IMR-90 (cell line): ENCODE measurements at regions not wholly inside any gene's neighbourhood (a gene's known extent, or its start where the extent isn't known, plus 50 kb on each side); places are given as distances from the start of the nearest gene placed in this dataset.

Experiments used
- ATAC-seq: fragments of 200-7000 bp; cut with Tn5 transposase; 2 replicates; pipeline ENCODE4 v1.9.1; 2020; ENCODE audit warnings: low read depth, mild to moderate bottlenecking, moderate library complexity
- BruUV-seq: library from RNA; stranded (reverse); fragments of 400-500 nt; replicated peaks from 2 replicates; lab custom pipeline; 2021; lab: Mats Ljungman, UMichigan
- CTCF ChIA-PET: fragments of 300-600 bp; formaldehyde crosslinking; extraction: SDS; loops from one replicate; lab custom pipeline; 2021; ENCODE audit warnings: antibody characterized with exemption; lab: Yijun Ruan, JAX
- POLR2A ChIA-PET: fragments of 300-600 bp; sonication (Branson Sonifier 250); formaldehyde crosslinking; loops from one replicate; lab custom pipeline; 2022; ENCODE audit warnings: antibody characterized with exemption; ENCODE audit not compliant: unreplicated experiment; lab: Charles Lee
- DNase-seq: peaks from one replicate; pipeline ENCODE4 v3.0.0; 2013
- H2AFZ ChIP-seq: replicated peaks from 2 replicates; pipeline ENCODE3; 2013; ENCODE audit warnings: low read length, mild to moderate bottlenecking; ENCODE audit not compliant: poor library complexity
- H2AK5ac ChIP-seq: 2 replicates; pipeline ENCODE4 v1.6.1; 2013; ENCODE audit warnings: low read depth, low read length, inconsistent platforms
- H2AK9ac ChIP-seq: replicated peaks from 2 replicates; pipeline ENCODE3; 2013; ENCODE audit warnings: mild to moderate bottlenecking, low read depth, low read length, moderate library complexity; ENCODE audit not compliant: poor library complexity
- H2BK120ac ChIP-seq: 2 replicates; pipeline ENCODE4 v1.6.1; 2013; ENCODE audit warnings: low read depth, low read length, inconsistent platforms
- H2BK15ac ChIP-seq: 3 replicates; pipeline ENCODE4 v1.6.1; 2013; ENCODE audit warnings: low read depth, low read length, inconsistent platforms
- H2BK20ac ChIP-seq: 2 replicates; pipeline ENCODE4 v1.6.1; 2013; ENCODE audit warnings: low read depth, mild to moderate bottlenecking, inconsistent platforms, low read length, moderate library complexity
- H2BK5ac ChIP-seq: 2 replicates; pipeline ENCODE4 v1.6.1; 2013; ENCODE audit warnings: mild to moderate bottlenecking, low read depth, low read length, inconsistent platforms; ENCODE audit not compliant: poor library complexity, severe bottlenecking
- H3K14ac ChIP-seq: replicated peaks from 2 replicates; pipeline ENCODE4 v1.6.1; 2013; ENCODE audit warnings: low read depth, low read length, inconsistent platforms
- H3K18ac ChIP-seq: 2 replicates; pipeline ENCODE4 v1.6.1; 2013; ENCODE audit warnings: low read depth, low read length, control low read depth
- H3K23ac ChIP-seq: 2 replicates; pipeline ENCODE4 v1.6.1; 2013; ENCODE audit warnings: low read depth, low read length, inconsistent platforms
- H3K27ac ChIP-seq: 2 replicates; pipeline ENCODE4 v1.5.1; 2013; ENCODE audit warnings: mild to moderate bottlenecking, control low read depth, low read length; ENCODE audit not compliant: insufficient read depth
- H3K27me3 ChIP-seq: 2 replicates; pipeline ENCODE4 v1.6.1; 2013; ENCODE audit warnings: low read length; ENCODE audit not compliant: control insufficient read depth, insufficient read depth
- H3K36me3 ChIP-seq: 2 replicates; pipeline ENCODE4 v1.6.1; 2013; ENCODE audit warnings: low read length, mixed read lengths; ENCODE audit not compliant: control insufficient read depth, insufficient read depth
- H3K4ac ChIP-seq: 2 replicates; pipeline ENCODE4 v1.6.1; 2013; ENCODE audit warnings: low read depth, low read length, inconsistent platforms
- H3K4me1 ChIP-seq: 2 replicates; pipeline ENCODE4 v1.6.1; 2013; ENCODE audit warnings: low read length, mixed read lengths; ENCODE audit not compliant: control insufficient read depth, insufficient read depth
- H3K4me2 ChIP-seq: 2 replicates; pipeline ENCODE4 v1.6.1; 2013; ENCODE audit warnings: low read depth, mild to moderate bottlenecking, control low read depth, low read length, moderate library complexity
- H3K4me3 ChIP-seq: 2 replicates; pipeline ENCODE4 v1.5.1; 2013; ENCODE audit warnings: low read depth, mild to moderate bottlenecking, control low read depth, low read length, moderate library complexity; ENCODE audit not compliant: insufficient read depth
- H3K56ac ChIP-seq: 2 replicates; pipeline ENCODE4 v1.6.1; 2013; ENCODE audit warnings: low read length, inconsistent platforms; ENCODE audit not compliant: insufficient read depth; ENCODE audit errors: extremely low read depth
- H3K79me1 ChIP-seq, 2 experiments: 2 replicates each; pipeline ENCODE4 v1.6.1; 2013; ENCODE audit warnings: low read length in 2 of 2, inconsistent platforms in 1 of 2, low read depth in 1 of 2
- H3K9ac ChIP-seq: 2 replicates; pipeline ENCODE4 v1.6.1; 2013; ENCODE audit warnings: low read depth, low read length, control low read depth
- H3K9me1 ChIP-seq: 2 replicates; pipeline ENCODE4 v1.6.1; 2013; ENCODE audit warnings: low read length, inconsistent platforms; ENCODE audit not compliant: insufficient read depth
- H3K9me3 ChIP-seq: 2 replicates; pipeline ENCODE4 v1.6.1; 2013; ENCODE audit warnings: low read length; ENCODE audit not compliant: control insufficient read depth, insufficient read depth
- H4K20me1 ChIP-seq: 2 replicates; pipeline ENCODE4 v1.6.1; 2013; ENCODE audit warnings: low read length, inconsistent platforms; ENCODE audit not compliant: insufficient read depth
- H4K5ac ChIP-seq: 2 replicates; pipeline ENCODE4 v1.6.1; 2013; ENCODE audit warnings: mild to moderate bottlenecking, low read depth, low read length, control low read depth
- H4K8ac ChIP-seq, 2 experiments: 2 replicates each; pipeline ENCODE4 v1.6.1; 2013; ENCODE audit warnings: low read depth in 2 of 2, low read length in 2 of 2, control low read depth in 1 of 2, inconsistent platforms in 1 of 2
- H4K91ac ChIP-seq: 2 replicates; pipeline ENCODE4 v1.6.1; 2013; ENCODE audit warnings: low read depth, low read length, inconsistent platforms; ENCODE audit not compliant: insufficient read depth
- MAZ ChIP-seq: IDR thresholded peaks from 2 replicates; pipeline ENCODE4 v1.6.1; 2012; ENCODE audit warnings: low read depth, mild to moderate bottlenecking, low read length, improper control_type of control experiment, moderate library complexity, borderline replicate concordance
- NFE2L2 ChIP-seq: fragments of 150-350 bp; IDR thresholded peaks from 2 replicates; pipeline ENCODE4 v1.6.1; 2016; ENCODE audit warnings: low read depth, mild to moderate bottlenecking, low read length
- POLR2A ChIP-seq: IDR thresholded peaks from 2 replicates; pipeline ENCODE4 v1.6.1; 2012; ENCODE audit warnings: mild to moderate bottlenecking, low read depth, low read length
- RAD21 ChIP-seq: IDR thresholded peaks from 2 replicates; pipeline ENCODE4 v1.6.1; 2012; ENCODE audit warnings: low read length, improper control_type of control experiment
- SMC3 ChIP-seq: fragments of 150-350 bp; IDR thresholded peaks from 2 replicates; pipeline ENCODE4 v1.6.1; 2016; ENCODE audit warnings: low read depth, mild to moderate bottlenecking, antibody characterized with exemption, low read length, moderate library complexity
- WGBS, 2 experiments: methylation state at CpG; one replicate each; pipeline versions ENCODE4 v1.1.5 to v1.1.7; 2013; ENCODE audit warnings: missing lambda C conversion rate in 2 of 2; ENCODE audit not compliant: insufficient read length in 1 of 2; ENCODE audit errors: extremely low coverage in 2 of 2; 5-methylcytosine and 5-hydroxymethylcytosine counted together
- dilution Hi-C: fragments of 300-500 bp; cut with HindIII; formaldehyde crosslinking; loops from one replicate; pipeline ENCODE4 v1.14.3; 2018; ENCODE audit warnings: low sequenced_read_pairs; ENCODE audit not compliant: unreplicated experiment
- in situ Hi-C: fragments of 300-500 bp; cut with MboI; formaldehyde crosslinking; loops from 3 replicates; pipeline ENCODE4 v1.14.3; 2019; ENCODE audit warnings: low sequenced_read_pairs, inconsistent platforms, mixed read lengths
- intact Hi-C: fragments of 100-400 bp; cut with micrococcal nuclease; formaldehyde crosslinking; loops from 2 replicates; pipeline ENCODE4 v1.10.0; 2022
- TF ChIP-seq, protein P1 (sequence below): conservative IDR thresholded peaks from 2 replicates; pipeline ENCODE4 v1.5.1; 2012; ENCODE audit warnings: mild to moderate bottlenecking, low read depth, low read length, improper control_type of control experiment
- TF ChIP-seq, protein P2 (sequence below): fragments of 150-350 bp; IDR thresholded peaks from 2 replicates; pipeline ENCODE4 v1.6.1; 2016; ENCODE audit warnings: low read depth, mild to moderate bottlenecking, low read length, moderate library complexity, borderline replicate concordance

DNA sequence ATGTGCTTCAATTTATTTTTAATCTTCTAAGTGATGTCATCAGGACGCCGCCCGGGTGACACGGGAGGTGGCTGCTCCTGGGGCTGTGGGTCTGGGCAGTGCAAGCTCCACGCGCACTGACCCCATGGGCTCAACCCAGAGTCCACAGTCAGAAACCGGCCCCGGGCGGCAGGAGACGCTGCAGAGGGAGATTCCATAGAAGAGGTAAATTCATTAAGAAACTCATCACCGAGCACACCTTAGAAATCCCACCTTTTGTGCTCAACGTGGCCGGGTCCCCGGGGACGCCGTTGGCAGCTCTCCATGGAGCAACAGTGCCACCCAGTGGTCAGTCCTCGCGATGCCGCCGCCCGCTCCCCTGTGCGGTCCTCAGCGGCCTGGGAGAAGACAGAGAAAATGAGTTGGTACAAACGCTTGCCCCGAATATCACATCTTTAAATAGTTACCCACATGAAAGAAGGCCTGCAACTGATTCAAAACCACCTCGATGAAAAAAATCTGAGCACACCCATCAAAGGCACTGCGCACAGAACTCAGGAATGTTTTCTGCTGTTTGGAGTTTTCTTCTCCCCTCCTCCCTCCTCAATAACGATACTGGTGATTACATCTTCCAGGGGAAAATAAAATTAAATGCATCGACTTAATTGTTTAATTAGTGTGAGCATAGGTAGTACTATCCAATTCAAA lies 92.6 kb downstream of the CMPK2 start:
- Histone ChIP-seq H2BK5ac (no peak overlapping the region), H3K4me1 (no peaks in the 10 kb centered on the region), H3K27ac (no peak overlapping the region), H3K9me3 (no peaks in the 10 kb centered on the region), H3K36me3 (no peaks in the 10 kb centered on the region), H4K8ac (no peak overlapping the region), H3K23ac (no peak overlapping the region), H3K79me1 (no peaks in the 10 kb centered on the region), H2AFZ (peak overlapping the region; percentile 24), H3K4me3 (no peak overlapping the region), H3K4ac (peak overlapping the region; percentile 21; the same call in 1 of the 2 replicates), H3K4me2 (peak overlapping the region; percentile 16; the same call in 1 of the 2 replicates), H4K5ac (no peak overlapping the region), H3K9ac (no peak overlapping the region), H2AK9ac (peak overlapping the region; percentile 83), H2AK5ac (no peak overlapping the region), H2BK20ac (no peak overlapping the region; the same call in 1 of the 2 replicates), H3K9me1 (no peaks in the 10 kb centered on the region), H3K14ac (no peak overlapping the region), H4K20me1 (no peaks in the 10 kb centered on the region), H3K56ac (peak overlapping the region; percentile 64; the same call in 1 of the 2 replicates), H4K91ac (no peak overlapping the region), H2BK15ac (no peak overlapping the region), H3K18ac (no peak overlapping the region), H2BK120ac (no peak overlapping the region), H3K27me3 (no peaks in the 10 kb centered on the region; the same call in 1 of the 2 replicates)
- no CpG with 5 or more reads among the region's 29 CpGs for WGBS, 2 experiments
- ATAC-seq, result peak; percentile 95
- DNase-seq, result peak; percentile 11
- dilution Hi-C loops, result no loop called here
- no TSS peak for BruUV-seq
- CTCF ChIA-PET, result interaction anchor here (0.6 to 1.5 kb wide), 10 partner anchors 22 to 909 kb away, joined by 3 to 9 read pairs (median 3); no protein-coding TSS in a partner anchor
- in situ Hi-C loops, result no loop called here
- intact Hi-C loops, result loop anchor here (1.0 to 10.0 kb wide), 4 partner anchors 420 to 1078 kb away; no protein-coding TSS in a partner anchor
- TF ChIP-seq, protein P1, sequence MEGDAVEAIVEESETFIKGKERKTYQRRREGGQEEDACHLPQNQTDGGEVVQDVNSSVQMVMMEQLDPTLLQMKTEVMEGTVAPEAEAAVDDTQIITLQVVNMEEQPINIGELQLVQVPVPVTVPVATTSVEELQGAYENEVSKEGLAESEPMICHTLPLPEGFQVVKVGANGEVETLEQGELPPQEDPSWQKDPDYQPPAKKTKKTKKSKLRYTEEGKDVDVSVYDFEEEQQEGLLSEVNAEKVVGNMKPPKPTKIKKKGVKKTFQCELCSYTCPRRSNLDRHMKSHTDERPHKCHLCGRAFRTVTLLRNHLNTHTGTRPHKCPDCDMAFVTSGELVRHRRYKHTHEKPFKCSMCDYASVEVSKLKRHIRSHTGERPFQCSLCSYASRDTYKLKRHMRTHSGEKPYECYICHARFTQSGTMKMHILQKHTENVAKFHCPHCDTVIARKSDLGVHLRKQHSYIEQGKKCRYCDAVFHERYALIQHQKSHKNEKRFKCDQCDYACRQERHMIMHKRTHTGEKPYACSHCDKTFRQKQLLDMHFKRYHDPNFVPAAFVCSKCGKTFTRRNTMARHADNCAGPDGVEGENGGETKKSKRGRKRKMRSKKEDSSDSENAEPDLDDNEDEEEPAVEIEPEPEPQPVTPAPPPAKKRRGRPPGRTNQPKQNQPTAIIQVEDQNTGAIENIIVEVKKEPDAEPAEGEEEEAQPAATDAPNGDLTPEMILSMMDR, result peak; percentile 93
- no peak for TF ChIP-seq NFE2L2
- TF ChIP-seq MAZ, result 0 out of 2 replicates have a peak, but pooled peaks have one; percentile 16
- TF ChIP-seq, protein P2, sequence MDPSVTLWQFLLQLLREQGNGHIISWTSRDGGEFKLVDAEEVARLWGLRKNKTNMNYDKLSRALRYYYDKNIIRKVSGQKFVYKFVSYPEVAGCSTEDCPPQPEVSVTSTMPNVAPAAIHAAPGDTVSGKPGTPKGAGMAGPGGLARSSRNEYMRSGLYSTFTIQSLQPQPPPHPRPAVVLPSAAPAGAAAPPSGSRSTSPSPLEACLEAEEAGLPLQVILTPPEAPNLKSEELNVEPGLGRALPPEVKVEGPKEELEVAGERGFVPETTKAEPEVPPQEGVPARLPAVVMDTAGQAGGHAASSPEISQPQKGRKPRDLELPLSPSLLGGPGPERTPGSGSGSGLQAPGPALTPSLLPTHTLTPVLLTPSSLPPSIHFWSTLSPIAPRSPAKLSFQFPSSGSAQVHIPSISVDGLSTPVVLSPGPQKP, result no peak
- peak; percentile 85 for TF ChIP-seq SMC3
- TF ChIP-seq POLR2A, result 0 out of 2 replicates have a peak, but pooled peaks have one; percentile 25
- TF ChIP-seq RAD21, result peak; percentile 97
- POLR2A ChIA-PET, result no interaction called here
